HG03066 (cell line): ENCODE measurements at regions not wholly inside any gene's neighbourhood (a gene's known extent, or its start where the extent isn't known, plus 50 kb on each side); places are given as distances from the start of the nearest gene placed in this dataset.
"Not testable (repeated sequence)": the region's sequence is repeated elsewhere in the genome, so short reads cannot be mapped to it uniquely, and the experiment has no call there.

Experiments used
- ATAC-seq: cut with Tn5 transposase; IDR thresholded peaks from one replicate; pipeline ENCODE4 v1.9.1; 2021; ENCODE audit warnings: low read depth; ENCODE audit not compliant: unreplicated experiment

DNA sequence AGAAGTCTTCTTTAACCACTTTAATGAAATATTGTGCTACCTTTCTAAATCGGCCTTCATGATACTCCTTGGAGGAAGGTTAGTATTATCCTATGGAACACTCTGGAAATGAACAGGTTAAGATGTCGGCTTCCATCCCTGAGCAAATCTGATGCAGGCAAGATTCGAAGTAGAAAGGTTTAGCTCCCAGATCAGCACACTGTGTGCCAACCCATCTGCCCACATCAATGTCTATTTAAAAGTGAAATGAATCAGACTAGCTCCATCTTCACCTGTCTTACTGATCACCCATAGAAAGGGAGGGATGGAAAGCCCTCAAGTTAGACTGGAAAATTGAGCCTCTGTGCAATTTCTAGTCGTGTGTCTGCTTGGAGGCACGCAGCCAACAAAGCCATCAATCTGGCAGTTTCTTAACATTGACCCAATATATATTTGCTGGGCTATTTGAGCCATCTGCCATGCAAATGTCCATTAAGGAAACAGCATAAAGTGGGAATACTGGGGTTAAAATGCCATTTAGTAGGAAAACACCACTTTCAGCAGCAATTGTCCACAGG lies 506.1 kb downstream of the RMST start:
- ATAC-seq, result no peak

GRCh38 chr12:97977870-97978405 lies 515.3 kb downstream of the RMST start:
- ATAC-seq, result no peak

- no peak for ATAC-seq
These were observed 520.1 kb downstream of the RMST start for GRCh38 chr12:97982684-97983083.

- ATAC-seq, result no peak
These were observed 521.2 kb downstream of the RMST start for GRCh38 chr12:97983796-97984195.

DNA sequence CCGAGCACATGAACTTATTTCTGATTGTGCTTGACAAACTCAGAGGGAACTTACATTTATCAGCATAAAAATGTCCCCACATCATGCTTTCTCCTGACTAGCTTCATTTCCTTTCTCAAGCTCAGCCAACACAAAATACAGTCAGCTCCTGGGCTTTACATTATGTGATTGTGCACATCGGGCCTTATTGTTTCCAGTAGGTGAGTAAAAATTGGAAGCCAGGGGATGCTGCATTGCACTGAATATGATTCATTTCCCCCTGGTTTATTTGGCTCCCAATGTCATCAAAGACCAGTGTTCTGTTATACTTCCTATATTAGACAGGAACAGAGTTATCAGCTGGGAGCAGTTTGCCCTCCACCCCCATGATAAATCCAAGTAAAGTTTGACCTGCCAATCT lies 521.8 kb downstream of the RMST start:
- ATAC-seq, result no peak

DNA sequence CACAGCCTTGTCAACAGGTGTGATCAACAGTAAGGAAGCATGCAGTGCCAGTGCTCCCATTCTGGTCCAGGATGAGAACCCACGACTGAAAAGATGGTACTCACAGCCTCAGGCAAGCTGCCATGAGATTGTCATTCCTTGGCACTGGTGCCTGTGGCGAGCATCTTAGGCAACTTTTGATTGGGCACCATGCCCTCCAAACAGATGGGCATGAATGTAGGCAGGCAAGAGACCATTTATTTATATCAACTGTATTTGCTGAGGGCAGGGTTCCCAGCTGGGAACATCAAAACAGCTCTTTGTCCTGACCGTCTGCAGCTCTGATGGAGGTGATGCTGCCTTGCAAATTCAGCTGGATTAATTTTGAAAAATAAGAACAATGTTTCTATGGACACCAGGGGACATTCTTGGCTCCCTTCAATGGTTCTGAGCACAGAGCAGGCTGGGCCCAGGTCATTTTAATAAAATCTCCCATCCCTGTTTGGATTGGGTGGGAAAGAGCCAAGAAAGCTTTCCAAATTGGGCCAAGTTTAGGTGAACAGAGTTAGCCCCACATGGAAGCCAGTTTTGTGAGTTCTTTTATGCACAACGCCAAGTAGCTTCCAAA lies 522.5 kb downstream of the RMST start:
- no peak for ATAC-seq

GRCh38 chr12:97985834-97986233 lies 523.2 kb downstream of the RMST start:
- no peak for ATAC-seq

DNA sequence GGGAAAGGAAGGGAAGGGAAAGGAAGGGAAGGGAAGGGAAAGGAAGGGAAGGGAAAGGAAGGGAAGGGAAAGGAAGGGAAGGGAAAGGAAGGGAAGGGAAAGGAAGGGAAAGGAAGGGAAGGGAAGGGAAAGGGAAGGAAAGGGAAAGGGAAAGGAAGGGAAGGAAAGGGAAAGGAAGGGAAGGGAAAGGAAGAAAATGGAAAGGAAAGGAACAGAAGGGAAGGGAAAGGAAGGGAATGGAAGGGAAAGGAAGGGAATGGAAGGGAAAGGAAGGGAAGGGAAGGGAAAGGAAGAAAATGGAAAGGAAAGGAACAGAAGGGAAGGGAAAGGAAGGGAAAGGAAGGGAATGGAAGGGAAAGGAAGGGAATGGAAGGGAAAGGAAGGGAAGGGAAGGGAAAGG lies 526.0 kb downstream of the RMST start:
- not testable (repeated sequence) for ATAC-seq

GRCh38 chr12:97989366-97989940 lies 525.9 kb upstream of the TMPO start:
- ATAC-seq, result no peak

- no peak for ATAC-seq
These were observed 520.5 kb upstream of the TMPO start for GRCh38 chr12:97994746-97995484.

- no peak for ATAC-seq
These were observed 519.8 kb upstream of the TMPO start for GRCh38 chr12:97995559-97995958.

GRCh38 chr12:98001430-98001829 lies 514.0 kb upstream of the TMPO start:
- ATAC-seq, result no peak

GRCh38 chr12:98002887-98003493 lies 512.4 kb upstream of the TMPO start:
- peak; percentile 58 for ATAC-seq

- ATAC-seq, result no peak
These were observed 507.4 kb upstream of the TMPO start for GRCh38 chr12:98007963-98008362.

- ATAC-seq, result no peak
These were observed 501.8 kb upstream of the TMPO start for GRCh38 chr12:98013560-98013959.

- no peak for ATAC-seq
These were observed 496.6 kb upstream of the TMPO start for GRCh38 chr12:98018836-98019235.

DNA sequence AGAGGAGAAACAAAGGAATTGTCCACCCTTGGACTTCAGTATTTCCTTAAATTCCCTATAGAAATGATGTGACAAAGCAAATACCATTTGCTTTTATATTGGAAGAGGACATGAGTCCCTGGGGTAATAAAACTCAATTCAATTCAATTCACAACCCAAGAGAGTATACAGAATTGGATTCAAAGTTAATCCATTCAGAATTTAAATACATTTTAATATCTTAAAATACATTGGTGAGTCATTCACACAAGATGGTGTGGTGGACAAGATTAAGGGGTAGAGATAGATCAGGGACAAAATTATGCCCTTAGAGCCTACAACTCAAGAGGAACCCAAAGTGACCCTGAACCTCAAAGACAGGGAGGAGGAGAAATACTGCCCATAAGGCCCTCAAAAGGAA lies 495.0 kb upstream of the TMPO start:
- ATAC-seq, result no peak

GRCh38 chr12:98022961-98023360 lies 492.4 kb upstream of the TMPO start:
- no peak for ATAC-seq

GRCh38 chr12:98037401-98038140 lies 477.8 kb upstream of the TMPO start:
- no peak for ATAC-seq

DNA sequence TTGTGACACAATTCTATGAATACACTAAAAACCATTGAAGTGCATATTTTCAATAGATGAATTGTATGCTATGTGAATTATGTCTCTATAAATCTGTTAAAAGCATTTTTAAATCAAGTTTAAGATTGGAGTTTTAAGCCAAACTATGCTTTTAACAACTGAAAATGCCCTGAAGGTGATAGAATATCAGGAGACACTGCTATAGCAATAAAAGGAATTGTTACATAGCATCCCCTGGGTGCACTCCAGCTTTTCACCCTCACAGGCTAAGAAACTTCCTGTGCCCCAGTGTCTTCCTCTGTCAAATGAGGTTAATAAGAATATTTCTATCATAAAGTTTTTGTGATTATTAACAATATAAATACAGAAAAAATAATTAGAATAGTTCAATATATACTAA lies 472.7 kb upstream of the TMPO start:
- ATAC-seq, result no peak
